ENCODE measurements at regions not wholly inside any gene's neighbourhood (a gene's known extent, or its start where the extent isn't known, plus 50 kb on each side); places are given as distances from the start of the nearest gene placed in this dataset.

DNA sequence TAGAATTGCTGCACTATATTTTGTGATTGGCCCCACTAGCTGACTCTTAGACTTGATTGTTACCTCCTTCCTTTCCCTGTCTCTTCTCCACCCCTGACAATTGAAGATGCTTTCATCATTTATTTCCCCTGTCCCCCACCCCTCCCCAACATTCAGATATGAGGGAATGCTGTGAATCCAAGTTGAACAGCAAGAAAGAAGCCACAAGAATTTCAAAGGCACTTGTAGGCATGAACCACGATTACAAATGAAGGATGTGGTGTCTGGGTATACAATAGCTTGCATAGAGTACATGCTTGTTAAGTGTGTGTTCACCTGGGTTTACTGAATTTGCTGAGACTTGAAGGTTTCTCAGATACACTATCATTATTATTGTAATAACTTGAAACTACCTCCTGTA lies 78.3 kb upstream of the TRIO start:
- Mint-ChIP-seq H3K27ac (ENCODE audit: unreplicated experiment) (no peak overlapping the region), H3K4me1 (ENCODE audit: unreplicated experiment) (peaks cover 13% of the 10 kb centered on the region), H3K9me3 (ENCODE audit: unreplicated experiment) (peaks cover 7% of the 10 kb centered on the region), H3K27me3 (ENCODE audit: unreplicated experiment) (no peaks in the 10 kb centered on the region), H3K36me3 (ENCODE audit: unreplicated experiment) (no peaks in the 10 kb centered on the region), H3K4me3 (ENCODE audit: unreplicated experiment) (no peak overlapping the region)
- no peak for DNase-seq (ENCODE audit: extremely low spot score, unreplicated experiment)
- no peak for TF ChIP-seq CTCF (IDR thresholded peaks at IDR 0.05)

GRCh38 chr5:14063691-14064090 lies 79.5 kb upstream of the TRIO start:
- no peak for TF ChIP-seq CTCF (IDR thresholded peaks at IDR 0.05)
- Mint-ChIP-seq H3K36me3 (ENCODE audit: unreplicated experiment) (no peaks in the 10 kb centered on the region), H3K27ac (ENCODE audit: unreplicated experiment) (no peak overlapping the region), H3K27me3 (ENCODE audit: unreplicated experiment) (no peaks in the 10 kb centered on the region), H3K4me1 (ENCODE audit: unreplicated experiment) (peaks cover 13% of the 10 kb centered on the region), H3K9me3 (ENCODE audit: unreplicated experiment) (peaks cover 7% of the 10 kb centered on the region), H3K4me3 (ENCODE audit: unreplicated experiment) (no peak overlapping the region)
- DNase-seq (ENCODE audit: extremely low spot score, unreplicated experiment), result no peak

DNA sequence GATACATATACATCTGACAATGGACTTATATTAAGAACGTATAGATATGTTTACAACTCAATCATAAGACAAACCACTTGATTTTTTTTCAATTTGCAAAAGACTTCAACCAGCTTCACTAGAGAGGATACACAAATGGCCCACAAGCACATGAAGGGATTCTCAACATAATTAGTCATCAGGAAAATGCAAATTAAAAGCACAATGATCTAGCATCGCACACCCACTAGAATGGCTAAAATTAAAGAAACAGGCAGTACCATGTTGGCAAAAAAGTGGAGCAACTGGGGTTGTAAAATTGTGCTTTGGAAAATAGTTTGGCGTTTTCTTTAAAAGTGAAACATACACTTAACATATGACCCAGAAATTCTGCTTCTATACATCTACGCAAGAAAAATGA lies 80.0 kb upstream of the TRIO start:
- H3K4me3 Mint-ChIP-seq (ENCODE audit: unreplicated experiment), result no peak overlapping the region
- DNase-seq (ENCODE audit: extremely low spot score, unreplicated experiment), result no peak
- peaks cover 7% of the 10 kb centered on the region for H3K9me3 Mint-ChIP-seq (ENCODE audit: unreplicated experiment)
- peaks cover 13% of the 10 kb centered on the region for H3K4me1 Mint-ChIP-seq (ENCODE audit: unreplicated experiment)
- TF ChIP-seq CTCF (IDR thresholded peaks at IDR 0.05), result no peak
- H3K27me3 Mint-ChIP-seq (ENCODE audit: unreplicated experiment), result no peaks in the 10 kb centered on the region
- no peak overlapping the region for H3K27ac Mint-ChIP-seq (ENCODE audit: unreplicated experiment)
- no peaks in the 10 kb centered on the region for H3K36me3 Mint-ChIP-seq (ENCODE audit: unreplicated experiment)

DNA sequence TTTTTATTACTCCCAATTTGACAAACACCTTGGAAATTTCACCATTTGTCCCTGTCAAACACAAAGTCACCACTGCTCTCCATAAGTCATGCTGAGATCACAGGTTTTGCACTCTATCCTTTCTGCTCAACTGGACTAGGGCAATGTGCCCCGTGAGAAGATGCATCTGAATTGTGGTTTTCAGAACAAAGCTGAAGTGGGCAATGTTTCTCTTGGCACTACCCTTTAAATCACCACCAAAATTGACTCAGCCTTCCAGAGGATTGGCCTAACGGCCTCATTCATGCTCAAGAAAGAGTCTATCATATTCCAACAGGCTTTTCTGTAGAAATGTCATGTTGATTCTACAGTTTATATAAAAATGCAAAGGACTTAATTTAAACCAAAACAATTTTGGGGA lies 81.0 kb upstream of the TRIO start:
- Mint-ChIP-seq H3K4me3 (ENCODE audit: unreplicated experiment) (no peak overlapping the region), H3K27me3 (ENCODE audit: unreplicated experiment) (no peaks in the 10 kb centered on the region), H3K27ac (ENCODE audit: unreplicated experiment) (no peak overlapping the region), H3K9me3 (ENCODE audit: unreplicated experiment) (peaks cover 7% of the 10 kb centered on the region), H3K4me1 (ENCODE audit: unreplicated experiment) (peaks cover 15% of the 10 kb centered on the region), H3K36me3 (ENCODE audit: unreplicated experiment) (no peaks in the 10 kb centered on the region)
- no peak for TF ChIP-seq CTCF (IDR thresholded peaks at IDR 0.05)
- DNase-seq (ENCODE audit: extremely low spot score, unreplicated experiment), result no peak

- H3K9me3 Mint-ChIP-seq (ENCODE audit: unreplicated experiment), result peaks cover 7% of the 10 kb centered on the region
- TF ChIP-seq CTCF (IDR thresholded peaks at IDR 0.05), result no peak
Observed at GRCh38 chr5:14061106-14061505, 82.0 kb upstream of the TRIO start.

More at GRCh38 chr5:14061106-14061505, 82.0 kb upstream of the TRIO start:
- Mint-ChIP-seq H3K27ac (ENCODE audit: unreplicated experiment) (no peak overlapping the region), H3K36me3 (ENCODE audit: unreplicated experiment) (no peaks in the 10 kb centered on the region), H3K4me3 (ENCODE audit: unreplicated experiment) (no peak overlapping the region), H3K4me1 (ENCODE audit: unreplicated experiment) (peaks cover 15% of the 10 kb centered on the region), H3K27me3 (ENCODE audit: unreplicated experiment) (no peaks in the 10 kb centered on the region)
- no peak for DNase-seq (ENCODE audit: extremely low spot score, unreplicated experiment)
